ENCODE measurements at regions not wholly inside any gene's neighbourhood (a gene's known extent, or its start where the extent isn't known, plus 50 kb on each side); places are given as distances from the start of the nearest gene placed in this dataset.

GRCh38 chr10:88111294-88111693, 247.9 kb downstream of the PTEN start:
- no peak for DNase-seq

- no peak for DNase-seq
These were observed 249.8 kb downstream of the PTEN start for GRCh38 chr10:88113232-88113631.

GRCh38 chr10:88113657-88114272, 250.3 kb downstream of the PTEN start:
- no peak for DNase-seq

GRCh38 chr10:88114368-88114767, 250.9 kb downstream of the PTEN start:
- no peak for DNase-seq

GRCh38 chr10:88115407-88115806, 252.0 kb downstream of the PTEN start:
- no peak for DNase-seq

- no peak for DNase-seq
These were observed 252.5 kb downstream of the PTEN start for GRCh38 chr10:88115968-88116367.

GRCh38 chr10:88116481-88116880, 253.1 kb downstream of the PTEN start:
- no peak for DNase-seq

GRCh38 chr10:88116971-88117626, 253.7 kb downstream of the PTEN start:
- no peak for DNase-seq

GRCh38 chr10:88117869-88118632, 254.6 kb downstream of the PTEN start:
- no peak for DNase-seq

- no peak for DNase-seq
These were observed 255.3 kb downstream of the PTEN start for GRCh38 chr10:88118729-88119128.

- DNase-seq = no peak
These were observed 255.7 kb downstream of the PTEN start for GRCh38 chr10:88119160-88119559.

GRCh38 chr10:88120075-88120474, 256.6 kb downstream of the PTEN start:
- no peak for DNase-seq

GRCh38 chr10:88120599-88121333, 257.3 kb downstream of the PTEN start:
- DNase-seq = no peak

GRCh38 chr10:88121361-88121760, 257.9 kb downstream of the PTEN start:
- DNase-seq = no peak

- no peak for DNase-seq
These were observed 258.7 kb downstream of the PTEN start for GRCh38 chr10:88122145-88122544.

- DNase-seq = no peak
These were observed 259.2 kb downstream of the PTEN start for GRCh38 chr10:88122576-88122975.

- DNase-seq = no peak
These were observed 262.3 kb downstream of the PTEN start for GRCh38 chr10:88125766-88126165.

GRCh38 chr10:88126699-88127098, 263.3 kb downstream of the PTEN start:
- no peak for DNase-seq

GRCh38 chr10:88127269-88127668, 263.8 kb downstream of the PTEN start:
- no peak for DNase-seq

GRCh38 chr10:88127766-88128165, 264.3 kb downstream of the PTEN start:
- DNase-seq = no peak

- no peak for DNase-seq
These were observed 265.6 kb downstream of the PTEN start for GRCh38 chr10:88129013-88129412.

- no peak for DNase-seq
These were observed 267.5 kb downstream of the PTEN start for GRCh38 chr10:88130912-88131311.

- DNase-seq = no peak
These were observed 268.2 kb downstream of the PTEN start for GRCh38 chr10:88131511-88132139.
